Activated naive CD8-positive, alpha-beta T cell treated with anti-CD3 and anti-CD28 coated beads, Interleukin-2, amount 10 ng/mL, durations not matched to agents 7 days and 5 days (primary cell): ENCODE measurements at regions not wholly inside any gene's neighbourhood (a gene's known extent, or its start where the extent isn't known, plus 50 kb on each side); places are given as distances from the start of the nearest gene placed in this dataset.

Source experiments
- ATAC-seq: fragments of 150-1000 bp; cut with Tn5 transposase; one replicate; pipeline ENCODE4 v1.10.0; 2021; ENCODE audit warnings: low read depth, moderate library complexity
- POLR2A ChIA-PET: fragments of 350-600 bp; sonication (Branson Sonifier 250); formaldehyde crosslinking; loops from one replicate; lab custom pipeline; 2021; ENCODE audit warnings: antibody characterized with exemption; lab: Charles Lee
- DNase-seq: peaks from one replicate; pipeline ENCODE4 v3.0.0; 2021
- H3K27ac Mint-ChIP-seq: one replicate; pipeline ENCODE4 v1.8.0; 2022; ENCODE audit warnings: mild to moderate bottlenecking, mixed read lengths
- H3K27me3 Mint-ChIP-seq: one replicate; pipeline ENCODE4 v1.8.0; 2022; ENCODE audit warnings: mild to moderate bottlenecking, moderate library complexity, mixed read lengths
- H3K36me3 Mint-ChIP-seq: one replicate; pipeline ENCODE4 v1.8.0; 2021; ENCODE audit warnings: mild to moderate bottlenecking, mixed read lengths
- H3K4me1 Mint-ChIP-seq: one replicate; pipeline ENCODE4 v1.8.0; 2021; ENCODE audit warnings: mixed read lengths
- H3K4me3 Mint-ChIP-seq: one replicate; pipeline ENCODE4 v1.8.0; 2022; ENCODE audit warnings: mild to moderate bottlenecking, moderate library complexity, mixed read lengths
- H3K9me3 Mint-ChIP-seq: one replicate; pipeline ENCODE4 v1.8.0; 2021; ENCODE audit warnings: mixed read lengths

DNA sequence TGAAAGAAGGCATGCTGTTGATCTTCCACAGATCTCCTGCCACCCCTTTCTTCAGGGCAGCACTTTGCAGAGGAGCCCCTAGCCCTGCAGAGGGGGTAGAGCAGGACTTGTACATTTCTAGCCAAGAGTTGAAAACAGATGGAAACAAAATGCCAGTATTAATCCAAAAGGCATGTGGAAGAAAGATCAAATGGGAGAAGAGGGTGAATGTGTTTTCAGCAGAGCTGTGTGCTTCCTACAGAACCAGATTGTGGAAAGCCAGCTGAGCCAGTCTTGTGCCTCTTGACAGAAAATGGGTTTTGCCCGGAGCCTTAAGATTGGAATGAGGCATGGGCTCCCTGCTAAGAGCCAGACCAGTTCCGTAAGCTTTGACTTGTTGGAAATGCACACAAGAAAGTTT lies 105.2 kb upstream of the TSPAN2 start:
- Mint-ChIP-seq H3K4me1 (no peaks in the 10 kb centered on the region), H3K36me3 (no peaks in the 10 kb centered on the region), H3K9me3 (no peaks in the 10 kb centered on the region), H3K27me3 (peaks cover 3% of the 10 kb centered on the region), H3K4me3 (no peak overlapping the region), H3K27ac (no peak overlapping the region)
- no peak for DNase-seq
- no peak for ATAC-seq
- POLR2A ChIA-PET: no interaction called here

DNA sequence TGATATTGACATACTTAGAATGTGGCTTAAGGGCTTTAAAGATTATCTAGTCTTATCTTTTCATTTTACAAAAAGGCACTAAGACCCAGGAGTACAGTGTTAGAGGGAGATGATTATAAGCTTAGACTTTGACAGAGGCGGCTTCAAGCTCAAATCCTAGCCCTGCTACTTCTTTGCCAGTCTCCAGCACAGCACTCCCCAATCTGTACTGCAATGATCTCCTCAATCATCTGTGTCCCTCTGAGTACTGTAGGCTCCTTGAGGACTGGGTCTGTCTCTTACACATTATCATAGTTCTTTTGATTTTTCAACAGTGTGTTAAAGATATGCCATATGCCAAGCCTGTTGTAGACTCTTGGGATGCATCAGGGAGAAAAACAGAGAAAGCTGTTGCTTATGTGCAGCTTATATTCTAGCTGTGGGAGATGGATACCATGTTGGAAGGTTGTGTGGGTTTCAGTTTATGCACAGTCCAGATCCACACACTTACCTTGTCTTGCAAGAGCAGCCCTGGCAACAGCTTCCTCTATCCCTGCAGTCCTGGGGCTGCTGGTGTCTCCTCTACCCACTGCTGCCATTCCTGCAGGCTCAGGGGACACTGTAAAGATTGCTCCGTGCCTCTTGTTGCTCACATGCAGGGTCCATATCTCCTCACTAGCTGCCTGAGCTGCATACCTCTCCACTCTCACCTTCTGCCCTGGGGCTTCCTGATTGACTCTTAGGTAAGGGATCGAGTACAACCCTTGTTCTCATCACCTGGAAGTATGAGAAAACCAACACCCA lies 103.9 kb upstream of the TSPAN2 start:
- Mint-ChIP-seq H3K9me3 (no peaks in the 10 kb centered on the region), H3K36me3 (no peaks in the 10 kb centered on the region), H3K27ac (no peak overlapping the region), H3K27me3 (no peaks in the 10 kb centered on the region), H3K4me3 (no peak overlapping the region), H3K4me1 (no peaks in the 10 kb centered on the region)
- ATAC-seq (no peak), DNase-seq (no peak)
- POLR2A ChIA-PET: no interaction called here

DNA sequence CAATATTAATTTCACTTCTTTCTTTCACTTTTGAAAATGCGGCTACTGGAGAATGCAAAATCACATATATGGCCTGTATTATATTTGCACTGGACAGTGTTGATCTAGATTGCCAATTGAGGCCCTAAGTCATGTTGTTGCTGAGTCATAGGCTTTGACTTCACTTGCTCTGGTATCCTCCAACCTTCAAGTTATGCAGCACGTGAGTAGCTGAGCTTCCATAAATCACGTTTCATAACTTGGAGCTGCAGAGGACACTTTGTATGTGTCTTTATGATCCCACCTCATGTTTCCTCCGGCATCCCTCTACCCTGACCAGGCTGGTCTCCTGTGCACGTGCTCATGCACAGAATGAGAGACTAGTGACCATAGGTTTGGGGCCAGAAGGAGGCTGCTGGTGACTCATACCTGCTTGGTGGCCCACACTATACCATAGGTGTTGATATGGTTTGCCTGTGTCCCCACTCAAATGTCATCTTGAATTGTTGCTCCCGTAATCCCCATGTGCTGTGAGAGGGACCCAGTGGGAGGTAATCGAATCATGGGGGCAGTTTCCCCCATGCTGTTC lies 103.0 kb upstream of the TSPAN2 start:
- H3K9me3 Mint-ChIP-seq: no peaks in the 10 kb centered on the region
- no peak for ATAC-seq
- H3K36me3 Mint-ChIP-seq: no peaks in the 10 kb centered on the region
- DNase-seq: no peak
- POLR2A ChIA-PET: no interaction called here
- no peak overlapping the region for H3K27ac Mint-ChIP-seq
- H3K4me3 Mint-ChIP-seq: no peak overlapping the region
- H3K27me3 Mint-ChIP-seq: no peaks in the 10 kb centered on the region
- H3K4me1 Mint-ChIP-seq: no peaks in the 10 kb centered on the region

DNA sequence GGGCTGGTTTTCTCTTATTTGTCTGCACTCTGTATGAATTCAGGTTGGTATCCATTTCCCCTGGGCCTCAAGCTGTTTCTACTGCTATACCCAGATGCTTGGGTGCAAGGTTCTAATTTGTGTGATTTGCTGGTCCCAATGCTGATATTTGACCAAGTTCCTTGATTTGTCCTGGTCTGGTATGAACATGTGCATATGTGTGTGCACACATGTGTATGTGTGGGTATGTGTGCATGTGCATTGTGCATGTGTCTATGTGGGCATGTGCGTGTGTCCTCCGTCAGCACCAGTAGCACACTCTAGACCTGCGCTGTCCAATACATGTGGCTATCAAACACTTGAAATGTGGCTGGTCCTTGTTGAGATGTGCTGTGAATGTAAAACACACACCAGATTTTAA lies 102.4 kb upstream of the TSPAN2 start:
- Mint-ChIP-seq H3K9me3 (no peaks in the 10 kb centered on the region), H3K36me3 (no peaks in the 10 kb centered on the region), H3K27me3 (no peaks in the 10 kb centered on the region), H3K4me3 (no peak overlapping the region), H3K27ac (no peak overlapping the region), H3K4me1 (no peaks in the 10 kb centered on the region)
- POLR2A ChIA-PET: no interaction called here
- DNase-seq (no peak), ATAC-seq (no peak)

DNA sequence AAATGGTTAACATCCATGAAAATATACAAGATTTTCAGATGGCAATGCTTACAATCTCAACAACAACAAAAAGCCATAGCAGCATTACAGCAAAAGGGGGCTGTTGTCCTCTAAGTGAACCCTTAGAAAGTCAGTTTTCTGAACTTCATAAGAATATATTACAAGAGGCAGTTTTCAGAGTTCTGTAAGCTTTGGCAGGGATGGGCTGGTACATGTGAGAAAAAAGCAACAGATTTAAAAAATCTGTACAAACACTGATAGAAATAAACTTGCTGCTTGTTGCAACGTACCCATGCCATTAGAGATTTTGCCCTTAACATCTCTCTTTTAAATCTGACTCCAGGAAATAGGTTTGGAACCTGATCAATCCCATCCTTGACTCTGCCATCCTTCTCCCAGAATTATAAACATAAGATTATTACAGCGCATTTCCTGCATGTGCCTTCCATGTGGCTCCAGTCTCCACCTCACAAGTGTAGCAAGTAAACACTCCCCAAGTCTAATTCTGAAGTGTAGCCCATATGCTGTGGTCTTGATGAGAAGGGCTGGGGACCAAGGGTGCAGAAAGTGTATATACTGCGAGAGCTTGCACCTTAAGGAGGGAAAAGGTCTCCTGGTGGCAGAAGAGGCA lies 101.4 kb upstream of the TSPAN2 start:
- ATAC-seq: no peak
- no peaks in the 10 kb centered on the region for H3K36me3 Mint-ChIP-seq
- H3K27me3 Mint-ChIP-seq: no peaks in the 10 kb centered on the region
- POLR2A ChIA-PET: no interaction called here
- H3K4me1 Mint-ChIP-seq: no peaks in the 10 kb centered on the region
- no peak overlapping the region for H3K4me3 Mint-ChIP-seq
- no peak for DNase-seq
- H3K9me3 Mint-ChIP-seq: no peaks in the 10 kb centered on the region
- H3K27ac Mint-ChIP-seq: no peak overlapping the region

DNA sequence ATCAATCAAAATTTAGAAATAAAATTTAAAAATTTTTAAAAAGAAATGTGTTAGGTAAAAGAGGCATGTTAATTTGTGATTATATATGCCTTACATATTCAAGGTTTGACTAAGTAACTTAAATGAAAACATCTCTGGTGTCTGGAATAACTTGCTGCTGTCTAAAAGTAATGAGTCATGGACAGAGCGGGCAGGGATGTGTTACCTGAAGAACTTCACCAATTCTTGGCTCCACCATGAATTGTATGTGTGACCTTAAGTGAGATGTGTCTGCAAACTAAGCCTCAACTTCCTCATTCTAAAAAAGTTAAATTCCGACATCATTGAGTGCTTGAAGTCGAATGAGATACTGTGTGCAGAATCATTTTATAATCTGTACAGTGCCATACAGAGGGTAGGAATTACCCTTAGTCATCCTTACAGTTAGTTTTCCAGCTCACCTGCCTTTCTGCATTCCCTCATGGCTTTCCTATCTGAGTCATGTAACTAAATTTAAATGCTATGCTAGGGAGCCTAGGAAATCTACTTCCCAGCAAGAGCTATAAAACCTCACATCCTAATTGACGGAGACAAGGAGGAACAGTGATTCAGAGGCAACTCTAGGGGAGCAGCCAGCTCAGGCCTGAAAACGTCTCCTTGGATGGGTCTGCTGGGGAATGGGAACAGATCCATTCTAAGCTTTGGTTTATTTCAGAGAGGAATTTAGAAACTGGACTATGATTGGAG lies 100.7 kb upstream of the TSPAN2 start:
- DNase-seq (no peak), ATAC-seq (no peak)
- no peaks in the 10 kb centered on the region for H3K9me3 Mint-ChIP-seq
- H3K36me3 Mint-ChIP-seq: no peaks in the 10 kb centered on the region
- no peak overlapping the region for H3K27ac Mint-ChIP-seq
- POLR2A ChIA-PET: no interaction called here
- no peaks in the 10 kb centered on the region for H3K27me3 Mint-ChIP-seq
- no peak overlapping the region for H3K4me3 Mint-ChIP-seq
- peaks cover 1% of the 10 kb centered on the region for H3K4me1 Mint-ChIP-seq

DNA sequence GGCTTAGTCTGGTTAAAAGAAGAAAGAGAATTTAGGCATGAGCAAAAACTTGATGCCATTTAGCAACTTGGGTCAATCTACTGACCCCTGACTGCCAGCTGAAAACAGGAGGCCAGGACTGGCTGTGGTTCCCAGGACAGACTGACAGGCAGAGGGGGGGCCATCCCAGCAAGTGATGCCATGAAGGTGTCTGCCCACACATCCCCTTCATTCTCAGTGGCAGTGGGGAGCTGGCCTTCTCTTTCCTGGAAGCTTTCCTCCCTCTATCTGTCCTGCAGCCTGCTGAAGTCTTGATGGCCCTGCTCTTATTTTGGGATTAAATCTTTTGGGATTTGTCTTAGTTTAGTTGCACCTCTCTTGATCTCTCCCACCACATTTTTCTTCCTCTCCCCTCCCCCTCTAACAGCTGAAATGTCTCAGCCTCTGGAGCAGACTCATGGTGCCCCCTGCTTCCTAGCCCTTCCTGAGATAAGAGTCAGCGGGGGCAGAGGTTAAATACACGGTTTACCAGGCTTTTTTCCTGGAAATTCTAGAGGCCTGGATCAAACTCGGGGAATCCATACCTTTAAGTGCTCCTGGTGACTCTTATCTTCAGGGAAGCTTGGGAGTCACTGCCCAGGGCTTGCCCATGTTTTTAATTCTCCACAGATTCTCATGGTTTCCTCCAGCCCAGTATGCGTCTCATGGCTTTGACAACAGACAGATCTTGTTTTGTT lies 99.5 kb upstream of the TSPAN2 start:
- Mint-ChIP-seq H3K9me3 (no peaks in the 10 kb centered on the region), H3K27ac (no peak overlapping the region), H3K36me3 (no peaks in the 10 kb centered on the region), H3K27me3 (no peaks in the 10 kb centered on the region), H3K4me3 (no peak overlapping the region), H3K4me1 (peaks cover 4% of the 10 kb centered on the region)
- POLR2A ChIA-PET: no interaction called here
- DNase-seq (no peak), ATAC-seq (no peak)

DNA sequence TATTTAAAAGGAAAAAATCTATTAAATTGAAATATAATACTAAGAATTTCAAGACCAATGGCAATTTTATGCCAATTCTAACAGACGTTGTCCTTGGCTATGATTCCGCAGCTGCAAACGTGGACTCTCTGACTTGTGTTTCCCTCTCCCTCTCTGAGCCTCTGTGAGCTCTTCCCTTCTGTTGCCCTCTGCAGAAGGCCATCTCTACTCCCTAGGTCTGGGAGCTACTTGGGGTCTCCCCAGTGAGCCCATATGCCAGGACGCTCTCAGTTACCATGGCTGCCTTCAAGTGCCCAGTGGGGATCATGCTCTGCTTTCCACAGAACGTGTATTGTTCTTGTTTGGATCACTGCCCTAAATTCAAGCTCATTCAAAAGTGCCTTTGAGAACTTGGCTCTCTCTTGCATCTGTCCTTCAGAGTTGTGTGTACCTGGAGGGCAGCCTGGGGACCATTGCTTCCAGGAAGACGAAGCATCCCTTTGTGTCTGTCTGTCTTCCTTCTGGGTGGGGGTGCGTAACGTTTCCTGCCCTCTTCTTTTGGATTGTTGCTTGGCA lies 97.5 kb upstream of the TSPAN2 start:
- Mint-ChIP-seq H3K27me3 (no peaks in the 10 kb centered on the region), H3K4me1 (peaks cover 4% of the 10 kb centered on the region), H3K36me3 (no peaks in the 10 kb centered on the region), H3K9me3 (no peaks in the 10 kb centered on the region), H3K27ac (no peak overlapping the region), H3K4me3 (no peak overlapping the region)
- ATAC-seq (no peak), DNase-seq (no peak)
- POLR2A ChIA-PET: interaction anchor here (0.6 kb wide), 1 partner anchor 100 kb away, joined by 7 read pairs; no protein-coding TSS in a partner anchor

DNA sequence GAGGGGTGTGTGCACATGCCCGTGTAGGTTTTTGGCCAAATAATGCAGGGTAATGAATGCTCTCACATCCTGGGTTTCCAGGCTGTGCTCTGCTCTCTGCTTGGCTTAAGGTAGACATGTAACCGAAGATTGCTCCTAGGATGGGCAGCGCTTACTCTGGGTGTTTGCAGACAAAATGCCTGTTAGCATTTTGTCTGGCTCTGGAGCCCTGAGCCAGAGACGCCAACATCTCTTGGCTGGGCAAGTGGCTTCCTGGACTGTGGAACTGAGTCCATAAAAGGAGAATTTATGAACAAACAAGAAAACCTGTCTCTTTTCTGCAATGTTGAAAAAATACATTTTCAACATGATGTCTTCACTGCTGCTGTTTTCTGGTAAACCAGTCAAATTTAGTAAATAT lies 96.0 kb upstream of the TSPAN2 start:
- POLR2A ChIA-PET: no interaction called here
- Mint-ChIP-seq H3K4me1 (peaks cover 4% of the 10 kb centered on the region), H3K9me3 (no peaks in the 10 kb centered on the region), H3K4me3 (no peak overlapping the region), H3K27me3 (no peaks in the 10 kb centered on the region), H3K27ac (no peak overlapping the region), H3K36me3 (no peaks in the 10 kb centered on the region)
- ATAC-seq (no peak), DNase-seq (no peak)

DNA sequence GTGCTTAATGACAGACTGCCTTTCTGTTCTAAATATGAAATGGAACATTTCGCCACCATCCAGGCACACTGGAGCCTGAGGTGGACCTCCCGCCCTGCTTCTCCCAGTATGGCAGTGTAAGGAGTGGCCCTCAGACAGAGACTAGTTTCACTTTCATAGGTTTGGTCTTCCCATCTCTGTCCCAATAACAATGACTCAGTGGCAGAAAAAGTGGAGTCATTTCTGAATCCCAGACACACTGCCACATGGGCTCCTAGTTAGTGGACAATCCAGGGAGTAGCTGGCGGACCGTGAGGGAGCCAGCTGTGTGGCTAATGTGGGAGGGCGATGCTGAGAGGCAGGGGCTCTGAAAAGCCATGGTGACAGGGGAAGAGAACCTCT lies 95.6 kb upstream of the TSPAN2 start:
- H3K4me3 Mint-ChIP-seq: no peak overlapping the region
- POLR2A ChIA-PET: no interaction called here
- no peaks in the 10 kb centered on the region for H3K36me3 Mint-ChIP-seq
- ATAC-seq (no peak), DNase-seq (no peak)
- no peaks in the 10 kb centered on the region for H3K27me3 Mint-ChIP-seq
- H3K9me3 Mint-ChIP-seq: no peaks in the 10 kb centered on the region
- H3K4me1 Mint-ChIP-seq: peaks cover 4% of the 10 kb centered on the region
- no peak overlapping the region for H3K27ac Mint-ChIP-seq

DNA sequence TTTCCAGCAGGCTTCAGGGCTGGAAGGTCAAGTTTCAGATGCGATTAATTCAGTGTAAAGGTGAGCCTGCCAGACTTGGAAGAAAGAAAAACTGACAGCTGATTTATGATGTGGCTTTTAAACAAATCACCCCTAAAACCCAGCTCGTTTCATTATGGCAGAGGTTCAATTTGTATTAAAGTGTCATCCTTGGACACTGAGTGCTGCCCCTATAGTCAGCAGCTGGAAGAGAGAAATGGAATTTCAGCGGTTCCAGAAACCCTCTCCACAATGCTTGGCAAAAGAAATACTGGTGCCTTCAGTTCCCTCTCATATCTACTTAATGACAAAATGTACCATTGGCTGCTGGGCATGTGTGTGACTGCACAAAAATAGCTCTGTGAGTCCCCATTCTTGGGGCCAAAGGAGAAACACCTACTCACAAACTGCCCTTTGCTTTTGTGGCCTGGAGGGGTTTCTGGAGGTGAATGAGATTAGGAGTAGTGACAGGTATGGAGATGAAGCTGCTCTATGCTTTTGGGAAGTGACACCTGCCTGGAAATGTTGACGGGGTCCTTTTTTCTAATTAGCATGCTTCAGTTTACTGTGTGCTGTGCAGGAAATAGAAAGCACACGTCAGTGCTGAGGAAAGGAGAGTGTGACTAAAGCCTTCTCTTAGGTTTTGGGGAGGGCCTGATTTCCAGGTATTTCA lies 95.1 kb upstream of the TSPAN2 start:
- no peaks in the 10 kb centered on the region for H3K9me3 Mint-ChIP-seq
- H3K27me3 Mint-ChIP-seq: no peaks in the 10 kb centered on the region
- peaks cover 4% of the 10 kb centered on the region for H3K4me1 Mint-ChIP-seq
- DNase-seq (no peak), ATAC-seq (no peak)
- H3K27ac Mint-ChIP-seq: no peak overlapping the region
- H3K4me3 Mint-ChIP-seq: no peak overlapping the region
- H3K36me3 Mint-ChIP-seq: no peaks in the 10 kb centered on the region
- POLR2A ChIA-PET: no interaction called here

DNA sequence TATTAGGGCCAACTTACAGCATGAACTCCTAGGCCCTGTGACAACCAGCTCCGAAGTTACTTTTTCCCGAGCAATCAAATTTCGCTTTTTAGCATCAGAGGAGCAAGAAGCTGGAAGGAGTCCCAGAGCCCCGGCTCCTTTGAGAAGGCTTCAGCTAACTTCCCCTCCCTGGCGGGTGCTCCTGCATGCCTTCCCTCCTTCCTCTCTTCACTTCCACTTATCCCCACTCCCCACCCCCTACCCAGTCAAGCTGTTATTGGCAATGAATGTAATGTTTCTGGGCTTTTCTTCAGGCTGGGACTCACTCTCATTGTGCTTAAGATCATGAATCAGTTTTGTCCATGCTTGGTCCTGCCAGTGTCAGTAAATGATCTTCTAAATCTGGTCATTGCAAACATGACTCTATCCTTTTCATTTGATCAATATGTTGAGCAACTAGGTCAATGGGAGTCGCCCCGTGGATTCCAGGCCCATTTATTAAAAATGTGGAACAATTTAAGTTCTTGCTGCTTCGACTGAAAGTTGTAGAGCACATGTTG lies 94.5 kb upstream of the TSPAN2 start:
- Mint-ChIP-seq H3K4me3 (no peak overlapping the region), H3K4me1 (peaks cover 4% of the 10 kb centered on the region), H3K27ac (no peak overlapping the region), H3K9me3 (no peaks in the 10 kb centered on the region), H3K36me3 (no peaks in the 10 kb centered on the region), H3K27me3 (no peaks in the 10 kb centered on the region)
- no peak for ATAC-seq
- POLR2A ChIA-PET: no interaction called here
- DNase-seq: no peak
